ENCODE measurements at regions not wholly inside any gene's neighbourhood (a gene's known extent, or its start where the extent isn't known, plus 50 kb on each side); places are given as distances from the start of the nearest gene placed in this dataset.

- Histone ChIP-seq H3K9me2 (replicated peaks; ENCODE audit: control insufficient read depth, low read length) (no peaks in the 10 kb centered on the region), H4K20me1 (ENCODE audit: control insufficient read depth, insufficient read depth, low read depth, low read length) (no peaks in the 10 kb centered on the region), H3K27ac (ENCODE audit: low read depth, low read length) (no peak overlapping the region), H3K9me3 (ENCODE audit: control insufficient read depth, insufficient read depth, low read length) (no peaks in the 10 kb centered on the region), H3K4me1 (ENCODE audit: control insufficient read depth, low read length) (no peaks in the 10 kb centered on the region), H3K36me3 (ENCODE audit: control insufficient read depth, low read length) (no peaks in the 10 kb centered on the region), H3K79me2 (ENCODE audit: control insufficient read depth, low read length) (no peaks in the 10 kb centered on the region), H3F3A (ENCODE audit: control insufficient read depth, insufficient read depth) (no peaks in the 10 kb centered on the region), H3K4me2 (ENCODE audit: low read length) (no peak overlapping the region), H3K4me3 (ENCODE audit: low read length) (no peak overlapping the region), H3K27me3 (ENCODE audit: control insufficient read depth, low read length) (no peaks in the 10 kb centered on the region)
- TF ChIP-seq EZH2phosphoT487 (IDR thresholded peaks at IDR 0.05; ENCODE audit: borderline replicate concordance, low read length) = no peak
- no peak for TF ChIP-seq CTCF (IDR thresholded peaks at IDR 0.05; ENCODE audit: low read depth, low read length, poor library complexity, severe bottlenecking)
These were observed 1294.1 kb downstream of the NSUN3 start for GRCh38 chr3:95356764-95357501.

- no peak overlapping the region for H3K4me3 ChIP-seq (ENCODE audit: low read length)
- no peaks in the 10 kb centered on the region for H3K4me1 ChIP-seq (ENCODE audit: control insufficient read depth, low read length)
- H3K36me3 ChIP-seq (ENCODE audit: control insufficient read depth, low read length) = no peaks in the 10 kb centered on the region
- no peak overlapping the region for H3K27ac ChIP-seq (ENCODE audit: low read depth, low read length)
- H3K4me2 ChIP-seq (ENCODE audit: low read length) = no peak overlapping the region
- TF ChIP-seq CTCF (IDR thresholded peaks at IDR 0.05; ENCODE audit: low read depth, low read length, poor library complexity, severe bottlenecking) (no peak), EZH2phosphoT487 (IDR thresholded peaks at IDR 0.05; ENCODE audit: borderline replicate concordance, low read length) (no peak)
- no peaks in the 10 kb centered on the region for H3K27me3 ChIP-seq (ENCODE audit: control insufficient read depth, low read length)
- no peaks in the 10 kb centered on the region for H4K20me1 ChIP-seq (ENCODE audit: control insufficient read depth, insufficient read depth, low read depth, low read length)
- no peaks in the 10 kb centered on the region for H3F3A ChIP-seq (ENCODE audit: control insufficient read depth, insufficient read depth)
- no peaks in the 10 kb centered on the region for H3K9me3 ChIP-seq (ENCODE audit: control insufficient read depth, insufficient read depth, low read length)
- H3K9me2 ChIP-seq (replicated peaks; ENCODE audit: control insufficient read depth, low read length) = no peaks in the 10 kb centered on the region
- no peaks in the 10 kb centered on the region for H3K79me2 ChIP-seq (ENCODE audit: control insufficient read depth, low read length)
These were observed 1324.6 kb downstream of the NSUN3 start for GRCh38 chr3:95387242-95388021.

- H3K27me3 ChIP-seq (ENCODE audit: control insufficient read depth, low read length) = no peaks in the 10 kb centered on the region
- TF ChIP-seq CTCF (IDR thresholded peaks at IDR 0.05; ENCODE audit: low read depth, low read length, poor library complexity, severe bottlenecking) (no peak), EZH2phosphoT487 (IDR thresholded peaks at IDR 0.05; ENCODE audit: borderline replicate concordance, low read length) (no peak)
- no peaks in the 10 kb centered on the region for H4K20me1 ChIP-seq (ENCODE audit: control insufficient read depth, insufficient read depth, low read depth, low read length)
- H3K4me1 ChIP-seq (ENCODE audit: control insufficient read depth, low read length) = no peaks in the 10 kb centered on the region
- H3K9me2 ChIP-seq (replicated peaks; ENCODE audit: control insufficient read depth, low read length) = no peaks in the 10 kb centered on the region
- no peak overlapping the region for H3K4me3 ChIP-seq (ENCODE audit: low read length)
- H3F3A ChIP-seq (ENCODE audit: control insufficient read depth, insufficient read depth) = no peaks in the 10 kb centered on the region
- no peaks in the 10 kb centered on the region for H3K9me3 ChIP-seq (ENCODE audit: control insufficient read depth, insufficient read depth, low read length)
- no peaks in the 10 kb centered on the region for H3K79me2 ChIP-seq (ENCODE audit: control insufficient read depth, low read length)
- no peak overlapping the region for H3K27ac ChIP-seq (ENCODE audit: low read depth, low read length)
- H3K36me3 ChIP-seq (ENCODE audit: control insufficient read depth, low read length) = no peaks in the 10 kb centered on the region
- H3K4me2 ChIP-seq (ENCODE audit: low read length) = no peak overlapping the region
These were observed 1327.0 kb downstream of the NSUN3 start for GRCh38 chr3:95389725-95390313.

Data from DOHH2 (cell line).